Prostate gland (tissue), 2 donors: ENCODE measurements at regions not wholly inside any gene's neighbourhood (a gene's known extent, or its start where the extent isn't known, plus 50 kb on each side); places are given as distances from the start of the nearest gene placed in this dataset.
"Not testable (repeated sequence)": the region's sequence is repeated elsewhere in the genome, so short reads cannot be mapped to it uniquely, and the experiment has no call there.

Source experiments
- DNase-seq: peaks from one replicate; pipeline ENCODE4 v3.0.0-alpha.2; 2019; ENCODE audit warnings: low spot score
- H3K27ac ChIP-seq, 2 donors: fragments of 200-600 bp; sonication (generic); 2 replicates each; pipeline ENCODE4 v1.5.1; 2017 to 2019
- H3K27me3 ChIP-seq: fragments of 200-600 bp; sonication (generic); replicated peaks from 2 replicates; pipeline ENCODE4 v1.5.1; 2019; ENCODE audit not compliant: insufficient read depth
- H3K36me3 ChIP-seq, 2 donors: fragments of 200-600 bp; sonication (generic); 1 replicate in 1 of 2; 2 replicates in 1 of 2; pipeline versions ENCODE4 v1.5.1 to v1.8.1; 2017 to 2019
- H3K4me1 ChIP-seq: fragments of 200-600 bp; sonication (generic); replicated peaks from 2 replicates; pipeline ENCODE4 v1.5.1; 2019
- H3K4me3 ChIP-seq, 2 donors: fragments of 200-600 bp; sonication (generic); 2 replicates each; pipeline ENCODE4 v1.5.1; 2017 to 2019
- H3K9me3 ChIP-seq: fragments of 200-600 bp; sonication (generic); 2 replicates; pipeline ENCODE4 v1.5.1; 2017
- CTCF ChIP-seq, 4 experiments: fragments of 200-600 bp in 2 of 4; fragments of 450-650 bp in 2 of 4; sonication (generic) in 2 of 4; IDR thresholded peaks; 1 replicate in 3 of 4; 2 replicates in 1 of 4; pipeline ENCODE4 v1.5.1; 2016 to 2019; ENCODE audit warnings: antibody characterized with exemption in 4 of 4, mild to moderate bottlenecking in 2 of 4, moderate library complexity in 2 of 4
- POLR2A ChIP-seq: fragments of 450-650 bp; IDR thresholded peaks from one replicate; pipeline ENCODE4 v1.6.1; 2016; ENCODE audit warnings: antibody characterized with exemption, mild to moderate bottlenecking
- POLR2AphosphoS5 ChIP-seq: sonication (generic); formaldehyde crosslinking; IDR thresholded peaks from one replicate; pipeline ENCODE4 v1.6.1; 2017; ENCODE audit warnings: antibody characterized with exemption
- WGBS: methylation state at CpG from one replicate; pipeline ENCODE4 v1.1.5; 2018; 5-methylcytosine and 5-hydroxymethylcytosine counted together
- intact Hi-C: fragments of 100-400 bp; cut with DNase I; formaldehyde crosslinking; loops from one replicate; pipeline ENCODE4 v1.14.2; 2022

- H3K9me3 ChIP-seq: no peaks in the 10 kb centered on the region
- no peak for TF ChIP-seq POLR2AphosphoS5
- no peak for TF ChIP-seq POLR2A
- no peak for TF ChIP-seq CTCF (IDR thresholded peaks at IDR 0.05)
- DNase-seq: no peak
- H3K27ac ChIP-seq: no peak overlapping the region
- WGBS: 76% methylated on average over 2 of the region's 2 CpGs
- no peaks in the 10 kb centered on the region for H3K36me3 ChIP-seq
- H3K4me3 ChIP-seq: no peak overlapping the region
- H3K27me3 ChIP-seq: no peaks in the 10 kb centered on the region
- no peaks in the 10 kb centered on the region for H3K4me1 ChIP-seq
- intact Hi-C loops: no loop called here
These were observed 657.7 kb upstream of the TBL1XR1 start for GRCh38 chr3:177855021-177855420.

GRCh38 chr3:177860184-177860583, 662.9 kb upstream of the TBL1XR1 start:
- Histone ChIP-seq H3K27me3 (no peaks in the 10 kb centered on the region), H3K9me3 (no peaks in the 10 kb centered on the region), H3K4me1 (no peaks in the 10 kb centered on the region), H3K27ac (no peak overlapping the region), H3K4me3 (no peak overlapping the region), H3K36me3 (no peaks in the 10 kb centered on the region)
- WGBS: 88% methylated on average over 8 of the region's 8 CpGs
- no peak for TF ChIP-seq CTCF (IDR thresholded peaks at IDR 0.05)
- TF ChIP-seq POLR2A: no peak
- TF ChIP-seq POLR2AphosphoS5: no peak
- intact Hi-C loops: no loop called here
- no peak for DNase-seq

GRCh38 chr3:177862962-177863491, 665.7 kb upstream of the TBL1XR1 start:
- no peak for TF ChIP-seq POLR2A
- no peak for TF ChIP-seq CTCF (IDR thresholded peaks at IDR 0.05)
- no peak for TF ChIP-seq POLR2AphosphoS5
- H3K9me3 ChIP-seq: no peaks in the 10 kb centered on the region
- DNase-seq: no peak
- no peaks in the 10 kb centered on the region for H3K27me3 ChIP-seq
- H3K27ac ChIP-seq: no peak overlapping the region
- H3K4me1 ChIP-seq: no peaks in the 10 kb centered on the region
- H3K4me3 ChIP-seq: no peak overlapping the region
- H3K36me3 ChIP-seq: no peaks in the 10 kb centered on the region
- intact Hi-C loops: no loop called here

GRCh38 chr3:177871267-177871666, 665.0 kb upstream of the KCNMB2 start:
- intact Hi-C loops, H3K9me3 ChIP-seq, H3K4me3 ChIP-seq, H3K27ac ChIP-seq, H3K4me1 ChIP-seq, H3K27me3 ChIP-seq, DNase-seq, H3K36me3 ChIP-seq: not testable (repeated sequence)
- 94% methylated on average over 3 of the region's 3 CpGs for WGBS

GRCh38 chr3:177878192-177878591, 658.0 kb upstream of the KCNMB2 start:
- no peak for DNase-seq
- intact Hi-C loops: no loop called here
- Histone ChIP-seq H3K27ac (no peak overlapping the region), H3K27me3 (no peaks in the 10 kb centered on the region), H3K4me1 (no peaks in the 10 kb centered on the region), H3K36me3 (no peaks in the 10 kb centered on the region), H3K9me3 (no peaks in the 10 kb centered on the region), H3K4me3 (no peak overlapping the region)
- no peak for TF ChIP-seq POLR2A
- no peak for TF ChIP-seq CTCF (IDR thresholded peaks at IDR 0.05)
- no peak for TF ChIP-seq POLR2AphosphoS5
- WGBS: 86% methylated on average over 3 of the region's 3 CpGs
